Eye (tissue), 1 donor: ENCODE measurements at regions not wholly inside any gene's neighbourhood (a gene's known extent, or its start where the extent isn't known, plus 50 kb on each side); places are given as distances from the start of the nearest gene placed in this dataset.
"Not testable (repeated sequence)": the region's sequence is repeated elsewhere in the genome, so short reads cannot be mapped to it uniquely, and the experiment has no call there.

Source experiments
- DNase-seq: peaks from one replicate; pipeline ENCODE4 v3.0.0-alpha.2; 2015

DNA sequence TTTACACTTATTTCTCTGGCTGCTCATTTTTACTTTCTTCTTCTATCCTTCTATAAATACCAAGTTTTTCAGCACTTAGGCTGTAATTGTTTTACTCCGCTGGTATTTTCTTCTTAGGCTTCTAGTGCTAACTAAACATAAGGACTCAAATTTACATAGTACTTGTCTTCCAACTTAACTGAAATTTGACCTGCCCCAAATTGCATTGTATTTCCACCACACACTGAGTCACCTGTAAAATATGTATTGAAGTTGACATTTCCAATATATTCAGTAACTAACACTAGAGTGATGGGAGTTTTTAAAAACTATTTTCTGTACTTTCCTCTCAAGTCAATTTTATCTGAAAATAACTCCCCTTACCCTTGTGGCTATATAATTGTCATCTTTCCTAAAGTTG, 1794.1 kb upstream of the RAG2 start:
- no peak for DNase-seq

DNA sequence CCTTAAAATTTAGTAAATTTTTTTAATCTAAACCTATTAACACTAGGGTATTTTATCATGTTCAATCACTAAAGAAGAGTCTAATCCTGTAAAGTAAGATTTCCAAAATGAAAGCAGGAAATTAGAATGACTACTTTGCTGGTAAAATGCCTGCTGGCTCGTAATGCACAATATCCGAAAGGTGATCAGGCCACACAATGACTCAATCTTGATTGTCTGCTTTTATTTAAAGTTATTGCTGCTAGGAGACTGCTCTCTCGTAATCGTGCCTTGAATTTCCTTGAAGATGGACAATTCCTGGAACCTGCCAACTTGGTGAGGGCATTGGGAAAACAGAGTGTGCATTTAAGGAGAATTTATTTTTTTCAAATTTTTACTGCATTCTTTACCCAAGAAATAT, 1786.5 kb upstream of the RAG2 start:
- DNase-seq = no peak

DNA sequence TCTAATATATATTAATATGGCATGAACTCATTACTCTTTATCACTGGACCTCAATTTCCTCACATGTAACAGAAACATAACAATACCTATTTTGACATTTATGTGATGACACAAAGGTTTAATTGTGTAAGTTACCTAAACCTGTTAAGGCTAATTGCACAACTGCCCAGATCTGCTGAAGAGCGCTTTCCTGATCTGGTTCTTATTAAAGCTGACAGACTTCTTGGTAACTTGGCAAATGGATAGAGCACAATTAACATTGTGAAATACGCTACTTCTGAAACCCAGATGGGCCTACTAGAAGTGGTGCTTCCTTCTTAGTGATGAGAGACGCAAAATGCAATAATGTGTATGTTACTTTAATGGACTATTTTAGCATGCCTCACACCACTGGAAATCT, 1767.2 kb upstream of the RAG2 start:
- DNase-seq = no peak

DNA sequence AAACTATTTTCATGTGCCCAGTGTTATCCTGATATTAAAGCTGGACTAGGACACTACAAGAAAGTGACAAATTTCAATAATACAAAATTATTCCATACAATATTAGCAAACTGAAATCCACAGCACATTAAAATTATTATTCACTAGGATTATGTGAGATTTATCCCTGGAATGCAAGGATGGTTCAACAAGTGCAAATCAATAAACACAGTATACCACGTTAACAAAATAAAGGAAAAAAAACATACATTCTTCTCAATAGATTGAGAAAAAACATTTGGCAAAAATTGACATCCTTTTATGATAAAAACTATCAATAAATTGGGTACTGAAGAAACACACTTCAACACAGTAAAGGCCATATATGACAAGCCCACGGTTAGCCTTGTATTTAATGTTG, 1758.2 kb upstream of the RAG2 start:
- DNase-seq = peak; percentile 2

DNA sequence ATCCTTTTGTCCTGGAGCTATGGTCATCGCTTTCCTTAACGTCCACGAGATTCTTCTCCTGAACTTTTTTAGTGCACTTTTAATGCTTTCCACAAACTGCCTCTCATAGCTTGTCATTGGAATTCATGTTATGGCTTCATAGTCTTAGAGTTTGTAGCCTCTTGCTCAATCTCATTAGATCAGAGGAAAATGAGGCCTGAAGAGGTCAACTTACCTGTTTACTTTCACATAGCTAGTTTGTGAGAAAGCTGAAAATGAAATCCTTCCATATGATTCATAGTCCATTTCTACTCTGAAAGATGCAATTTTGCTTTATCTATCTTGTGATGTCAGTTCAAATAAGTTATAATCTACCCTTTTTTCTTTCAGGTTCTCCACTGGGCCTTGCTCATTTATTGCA, 1747.2 kb upstream of the RAG2 start:
- DNase-seq = no peak

DNA sequence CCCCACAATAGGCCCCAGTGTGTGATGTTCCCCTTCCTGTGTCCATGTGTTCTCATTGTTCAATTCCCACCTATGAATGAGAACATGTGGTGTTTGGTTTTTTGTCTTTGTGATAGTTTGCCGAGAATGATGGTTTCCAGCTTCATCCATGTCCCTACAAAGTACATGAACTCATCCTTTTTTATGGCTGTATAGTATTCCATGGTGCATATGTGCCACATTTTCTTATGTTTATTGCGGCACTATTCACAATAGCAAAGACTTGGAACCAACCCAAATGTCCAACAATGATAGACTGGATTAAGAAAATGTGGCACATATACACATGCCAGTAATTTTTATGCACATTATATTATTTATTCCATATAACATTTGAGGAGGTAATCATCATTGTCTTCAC, 1743.6 kb upstream of the RAG2 start:
- not testable (repeated sequence) for DNase-seq

DNA sequence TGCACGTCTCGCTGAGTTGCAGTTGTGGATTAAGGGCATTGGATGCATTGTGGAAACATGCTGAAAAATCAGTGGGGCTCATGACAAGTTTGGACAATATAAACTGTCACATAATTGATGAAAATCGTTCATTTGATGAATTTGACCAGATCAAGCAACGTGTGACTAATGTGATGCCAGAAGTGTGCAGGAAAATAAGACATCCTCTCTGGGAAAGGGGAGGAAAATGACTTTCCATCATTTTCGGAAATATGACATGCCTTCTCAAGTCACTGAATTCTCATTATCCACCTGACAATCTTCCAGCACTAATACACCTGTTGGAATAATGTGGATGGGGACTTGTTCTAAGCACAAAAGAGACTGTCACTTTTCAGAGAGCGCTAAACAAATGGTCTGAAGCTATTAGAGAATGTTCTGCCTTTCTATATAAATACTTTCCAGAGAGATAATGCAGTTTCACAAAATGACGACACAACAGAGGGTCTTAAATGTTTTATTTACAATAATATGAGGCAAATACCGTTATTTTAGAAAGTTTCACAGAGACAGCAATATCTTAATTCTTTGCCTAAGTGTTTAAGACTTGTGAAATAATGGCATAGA, 1741.9 kb upstream of the RAG2 start:
- DNase-seq = peak; percentile 1

DNA sequence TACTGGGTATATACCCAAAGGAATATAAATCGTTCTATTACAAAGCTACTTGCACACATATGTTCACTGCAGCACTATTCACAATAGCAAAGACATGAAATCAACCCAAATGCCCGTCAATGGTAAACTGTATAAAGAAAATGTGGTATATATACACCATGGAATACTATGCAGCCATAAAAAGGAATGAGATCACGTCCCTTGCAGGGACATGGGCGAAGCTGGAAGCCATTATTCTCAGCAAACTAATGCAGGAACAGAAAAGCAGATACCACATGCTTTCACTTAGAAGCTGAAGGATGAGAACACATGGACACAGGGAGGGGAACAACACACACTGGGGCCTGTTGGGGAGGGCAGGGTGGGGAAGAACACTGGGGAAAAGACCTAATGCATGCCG, 1740.0 kb upstream of the RAG2 start:
- DNase-seq = not testable (repeated sequence)

DNA sequence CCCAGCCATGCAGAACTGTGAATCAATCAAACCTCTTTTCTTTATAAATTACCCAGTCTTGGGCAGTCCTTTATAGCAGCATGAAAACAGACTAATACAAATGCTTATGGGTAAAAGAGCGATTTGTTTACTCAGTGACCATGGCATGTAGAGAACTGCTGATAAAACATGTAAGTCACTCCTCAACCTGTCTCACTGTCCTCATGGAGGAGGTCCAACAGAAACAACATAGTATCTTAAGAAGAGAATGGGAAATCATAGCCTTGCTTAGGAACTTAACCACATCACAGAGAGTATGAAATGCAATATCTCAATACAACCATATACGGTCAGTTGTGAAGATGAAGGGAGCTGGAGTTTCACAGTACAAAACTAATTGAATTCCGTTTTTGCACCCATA, 1734.0 kb upstream of the RAG2 start:
- no peak for DNase-seq

DNA sequence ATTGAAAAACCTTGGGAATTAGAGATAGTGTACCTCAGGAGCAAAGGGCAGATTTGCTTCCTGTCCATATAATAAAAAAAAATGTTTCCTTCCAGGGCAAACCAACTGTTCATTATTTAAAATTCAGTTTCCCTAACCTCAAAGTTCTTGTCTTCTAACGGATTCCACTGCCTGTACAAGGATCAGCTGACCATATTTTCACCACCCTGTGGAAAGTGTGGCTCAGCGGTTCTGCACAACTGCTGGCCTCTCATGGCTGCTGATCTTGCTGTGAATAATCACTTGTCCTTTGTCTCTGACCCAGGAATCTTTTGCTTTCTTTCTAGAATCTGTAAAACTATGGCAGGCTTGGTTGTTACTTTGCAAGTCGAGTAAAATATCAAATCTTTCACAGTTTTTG, 1732.5 kb upstream of the RAG2 start:
- no peak for DNase-seq

DNA sequence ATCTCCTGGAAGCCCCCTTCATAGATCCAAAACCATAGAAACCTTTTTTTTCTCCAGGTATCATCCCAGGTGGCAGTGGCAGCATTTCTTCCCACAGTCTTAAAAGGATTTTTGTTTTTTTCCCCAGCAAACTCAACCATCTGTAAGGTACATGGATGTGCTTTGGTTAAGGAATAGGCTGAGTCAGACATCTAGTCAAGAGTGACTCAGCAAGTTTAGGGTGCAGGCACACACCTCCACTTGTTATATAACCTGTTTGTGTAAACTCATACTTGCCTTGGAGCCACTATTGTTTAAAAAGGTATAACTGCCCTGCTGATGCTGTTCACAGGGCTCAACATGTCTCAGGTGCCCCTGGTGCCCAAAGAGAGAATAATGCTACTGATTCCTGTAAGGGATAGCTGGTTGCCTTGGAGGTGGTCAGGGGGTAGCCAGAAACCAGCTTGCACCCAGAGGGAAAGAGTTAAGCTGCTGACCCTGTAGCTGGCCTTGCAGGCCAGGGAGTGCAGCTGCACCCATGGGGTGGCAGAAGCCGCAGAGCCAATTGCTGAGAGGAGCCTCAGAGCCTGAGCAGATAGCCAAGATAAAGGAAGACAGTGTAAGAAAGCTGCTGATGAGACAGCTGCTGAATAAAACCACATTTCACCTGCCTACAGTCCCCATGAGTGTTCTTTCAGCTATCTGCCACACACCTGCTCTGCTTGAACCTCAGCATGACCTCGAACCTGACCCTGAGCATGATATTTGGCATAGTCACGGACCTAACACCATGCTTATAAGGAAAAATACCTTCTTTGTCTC, 1726.1 kb upstream of the RAG2 start:
- DNase-seq = no peak

DNA sequence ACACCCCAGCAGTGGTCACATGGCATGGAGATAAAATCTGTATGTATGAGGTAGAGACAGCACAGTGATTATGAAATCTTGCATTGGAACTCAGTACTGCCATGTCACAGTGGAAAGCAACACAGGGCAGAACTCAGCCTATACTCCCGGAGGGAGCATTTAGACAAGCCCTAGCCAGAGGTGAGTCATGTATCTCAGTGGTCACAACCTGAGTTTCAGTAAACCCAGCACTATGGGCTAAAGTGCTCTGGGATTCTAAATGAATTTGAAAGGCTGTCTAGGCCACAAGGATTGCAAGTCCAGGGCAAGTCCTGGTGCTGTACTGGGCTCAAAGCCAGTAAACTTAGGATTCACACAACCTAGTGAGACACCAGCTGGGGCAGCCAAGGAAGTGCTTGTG, 1717.1 kb upstream of the RAG2 start:
- no peak for DNase-seq

DNA sequence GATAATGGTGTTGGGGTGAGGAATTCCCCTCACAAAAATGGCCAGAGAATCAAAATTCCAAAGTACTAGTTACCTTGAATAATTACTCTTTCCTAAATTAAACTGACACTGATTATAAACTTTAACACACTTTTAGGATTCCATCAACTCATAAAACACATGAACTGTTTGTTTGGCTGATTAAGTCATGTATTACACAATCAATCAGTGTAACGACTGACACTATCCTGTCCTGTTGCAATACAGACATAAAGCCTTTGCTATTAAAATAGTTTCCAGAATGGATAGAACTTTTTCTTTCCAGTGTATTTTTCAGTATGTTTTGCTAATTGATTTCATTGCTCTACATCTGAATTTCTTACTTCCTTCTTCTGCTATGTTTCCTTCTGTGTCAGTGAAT, 1709.4 kb upstream of the RAG2 start:
- DNase-seq = no peak

DNA sequence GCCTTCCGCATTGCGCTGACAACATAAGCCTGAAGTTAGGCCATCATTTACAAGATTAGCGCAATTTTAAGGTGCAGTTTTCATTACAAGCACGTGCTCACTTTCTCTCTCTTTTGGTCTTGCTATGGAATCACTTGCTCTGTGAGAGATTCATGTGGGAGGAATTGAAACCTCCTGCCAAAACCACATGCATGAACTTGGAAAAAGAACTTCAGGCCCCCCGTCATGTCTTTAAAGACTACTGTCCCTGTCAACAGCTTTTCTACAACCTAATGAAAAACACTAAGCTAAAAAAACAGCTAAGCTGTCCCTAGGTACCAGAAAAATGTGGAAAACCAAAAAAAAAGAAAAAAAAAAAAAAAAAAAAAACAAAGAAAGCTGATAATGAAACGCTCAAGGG, 1707.6 kb upstream of the RAG2 start:
- DNase-seq = peak; percentile 14

DNA sequence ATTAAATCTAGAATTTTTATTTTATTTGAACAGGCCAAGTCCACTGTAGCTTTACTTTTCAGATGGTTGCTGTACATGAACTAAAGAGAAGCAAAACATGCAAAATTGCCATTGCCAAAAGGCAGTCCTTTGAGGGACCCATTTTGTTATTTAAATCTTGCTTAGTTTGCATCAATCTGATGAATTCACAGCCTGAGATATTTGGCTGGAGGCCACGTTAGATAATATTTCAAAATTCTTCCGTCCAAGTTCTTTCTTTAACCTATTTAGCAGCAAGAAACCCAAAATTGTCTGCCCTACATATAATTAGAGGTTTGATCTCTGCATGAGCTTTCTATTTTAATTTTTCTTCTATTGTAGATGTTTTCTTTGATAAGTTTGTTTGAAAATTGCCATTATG, 1706.9 kb upstream of the RAG2 start:
- peak; percentile 6 for DNase-seq

DNA sequence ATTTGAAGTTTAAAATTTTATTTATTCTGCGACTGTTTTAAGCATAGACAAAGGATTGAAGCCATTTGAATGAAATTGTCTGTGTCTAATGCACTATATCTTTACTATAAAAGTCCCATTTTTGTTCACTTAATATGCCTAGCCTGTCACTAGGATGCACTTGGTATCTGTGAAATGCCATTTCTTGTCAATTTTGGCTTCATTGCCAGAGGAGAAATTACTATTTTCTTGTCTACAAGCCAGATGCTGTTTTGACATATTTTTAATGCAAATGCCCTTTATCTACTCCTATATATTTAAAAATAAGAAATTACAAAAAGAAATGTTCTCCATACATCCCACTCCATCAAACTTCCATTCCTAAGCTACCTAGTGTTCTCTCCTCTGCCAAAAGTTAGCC, 1704.5 kb upstream of the RAG2 start:
- DNase-seq = no peak

DNA sequence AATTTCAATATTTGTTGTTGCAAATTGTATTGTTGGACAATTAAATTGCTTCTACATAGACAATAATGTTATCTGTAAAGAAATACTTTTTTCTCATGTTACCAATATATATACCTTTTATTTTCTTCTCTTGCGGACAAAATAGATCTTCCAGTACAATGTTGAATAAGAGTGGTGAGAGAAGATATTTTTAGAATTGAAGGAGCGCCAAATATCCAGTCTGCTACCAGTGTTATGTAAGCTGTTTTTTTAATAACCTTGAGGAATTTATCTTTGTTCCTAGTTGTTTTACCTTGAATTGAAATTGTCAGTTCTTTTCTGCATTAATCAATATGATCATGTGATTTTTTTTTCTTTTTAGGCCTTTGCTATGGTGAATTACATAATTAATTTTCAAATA, 1702.5 kb upstream of the RAG2 start:
- no peak for DNase-seq

DNA sequence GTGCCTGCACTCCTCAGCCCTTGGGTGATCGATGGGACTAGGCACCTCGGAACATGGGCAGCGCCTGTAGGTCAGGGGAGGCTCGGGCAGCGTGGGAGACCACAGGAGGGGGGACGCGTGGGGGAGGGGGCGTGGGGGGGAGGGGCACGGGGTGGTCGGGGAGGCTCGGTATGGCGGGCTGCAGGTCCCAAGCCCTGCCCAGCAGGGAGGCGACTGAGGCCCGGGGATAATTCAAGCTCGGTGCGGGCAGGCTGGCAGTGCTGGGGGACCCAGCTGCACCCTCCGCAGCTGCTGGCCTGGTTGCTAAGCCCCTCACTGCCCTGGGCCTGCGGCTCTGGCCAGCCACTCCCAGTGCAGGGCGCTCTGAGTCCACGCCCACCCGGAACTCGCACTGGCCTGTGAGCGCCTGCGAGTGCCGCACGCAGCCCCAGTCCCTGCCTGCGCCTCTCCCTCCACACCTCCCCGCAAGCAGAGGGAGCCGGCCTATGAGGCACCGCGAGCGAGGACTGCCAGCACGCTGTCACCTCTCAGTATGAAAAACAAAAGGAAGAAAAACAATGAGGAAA, 1698.3 kb upstream of the RAG2 start:
- DNase-seq = no peak

DNA sequence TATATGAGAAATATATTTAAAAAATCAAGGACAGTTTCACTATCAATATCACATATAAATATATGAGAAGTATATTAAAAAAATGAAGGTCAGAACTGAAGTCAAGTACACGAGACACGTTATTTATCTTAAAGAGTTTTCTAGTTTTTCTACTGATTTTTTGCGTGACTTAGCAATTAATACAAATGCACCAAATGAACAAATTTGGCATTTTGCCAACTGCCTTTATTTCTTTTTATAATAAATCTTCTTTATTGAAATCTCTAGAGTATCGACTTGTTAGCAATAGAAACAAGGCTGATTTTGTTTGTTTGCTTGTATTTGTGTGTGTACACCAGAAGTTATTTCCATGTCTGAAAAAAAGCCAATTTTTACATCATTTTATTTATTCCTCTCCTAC, 1684.7 kb upstream of the RAG2 start:
- no peak for DNase-seq

DNA sequence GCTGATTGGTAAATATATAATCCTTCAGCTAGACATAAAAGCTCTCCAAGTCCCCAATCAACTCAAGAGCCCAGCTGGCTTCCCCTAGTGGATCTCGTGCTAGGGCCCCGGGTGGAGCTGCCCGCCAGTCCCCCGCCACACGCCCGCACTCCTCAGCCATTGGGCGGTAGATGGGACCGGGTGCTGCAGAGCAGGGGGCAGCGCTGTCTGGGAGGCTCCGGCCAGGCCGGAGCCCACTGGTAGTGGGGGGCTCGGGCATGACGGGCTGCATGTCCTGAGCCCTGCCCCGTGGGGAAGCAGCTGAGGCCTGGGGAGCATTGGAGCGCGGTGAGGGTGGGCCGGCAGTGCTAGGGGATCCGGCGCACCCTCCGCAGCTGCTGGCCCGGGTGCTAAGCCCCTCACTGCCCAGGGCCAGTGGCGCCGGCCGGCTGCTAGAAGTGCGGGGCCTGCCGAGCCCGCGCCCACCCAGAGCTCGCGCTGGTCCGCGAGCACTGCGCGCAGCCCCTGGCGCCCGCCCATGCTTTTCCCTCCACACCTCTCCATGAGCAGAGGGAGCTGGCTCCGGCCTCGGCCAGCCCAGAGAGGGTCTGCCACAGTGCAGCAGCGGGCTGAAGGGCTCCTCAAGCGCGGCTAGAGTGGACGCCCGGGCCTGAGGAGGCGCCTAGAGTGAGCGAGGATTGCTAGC, 1680.6 kb upstream of the RAG2 start:
- no peak for DNase-seq

DNA sequence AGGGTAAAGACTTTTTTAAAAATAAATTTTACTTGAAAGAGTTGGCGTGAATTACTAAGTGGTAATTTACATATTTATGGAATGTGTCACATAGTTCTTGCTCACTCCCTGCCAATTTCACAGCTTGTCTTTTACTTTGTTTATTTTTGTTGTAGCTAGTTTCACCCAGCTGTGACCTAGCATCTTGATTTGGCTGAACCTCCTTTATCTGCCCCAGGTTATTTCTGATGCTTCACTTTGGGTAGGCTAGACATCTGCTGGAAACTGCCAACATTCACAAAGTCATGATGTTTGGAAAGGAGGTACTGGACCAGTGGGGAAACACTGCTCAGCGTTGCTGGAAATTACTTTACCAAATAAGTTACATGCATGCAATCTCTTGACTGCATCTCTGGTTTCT, 1676.0 kb upstream of the RAG2 start:
- no peak for DNase-seq

DNA sequence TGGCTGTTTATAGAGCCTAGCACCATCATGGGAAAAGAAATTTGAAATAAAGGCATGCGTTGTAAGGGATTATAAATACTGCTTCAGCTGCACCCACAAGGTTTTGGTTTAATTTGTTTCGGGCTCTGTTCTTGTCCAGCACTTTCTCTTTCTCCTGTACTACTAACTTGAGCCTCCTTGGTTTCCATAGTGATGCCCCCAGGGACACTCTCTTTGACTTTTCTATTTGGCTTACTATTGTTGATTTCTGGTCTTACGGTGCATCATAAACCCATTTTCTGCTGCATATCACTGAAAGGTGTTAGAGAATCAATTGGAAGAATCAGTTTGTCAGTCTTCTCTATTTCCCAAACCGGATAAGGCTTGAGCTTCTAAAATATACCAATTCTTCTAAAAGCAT, 1674.3 kb upstream of the RAG2 start:
- DNase-seq = peak; percentile 19

DNA sequence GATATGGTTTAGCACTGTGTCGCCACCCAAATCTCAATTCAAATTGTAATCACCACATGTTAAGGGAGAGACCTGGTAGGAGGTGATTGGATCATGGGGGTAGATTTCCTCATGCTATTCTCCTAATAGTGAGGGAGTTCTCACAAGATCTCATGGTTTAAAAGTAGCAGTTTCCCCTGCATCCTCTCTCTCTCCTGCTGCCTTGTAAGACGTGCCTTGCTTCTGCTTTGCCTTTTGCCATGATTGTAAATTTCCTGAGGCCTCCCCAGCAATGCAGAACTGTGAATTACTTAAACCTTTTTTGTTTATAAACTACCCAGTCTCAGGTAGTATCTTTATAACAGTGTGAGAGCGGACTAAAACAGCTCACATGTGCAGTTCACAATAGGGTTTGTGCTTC, 1668.7 kb upstream of the RAG2 start:
- no peak for DNase-seq

DNA sequence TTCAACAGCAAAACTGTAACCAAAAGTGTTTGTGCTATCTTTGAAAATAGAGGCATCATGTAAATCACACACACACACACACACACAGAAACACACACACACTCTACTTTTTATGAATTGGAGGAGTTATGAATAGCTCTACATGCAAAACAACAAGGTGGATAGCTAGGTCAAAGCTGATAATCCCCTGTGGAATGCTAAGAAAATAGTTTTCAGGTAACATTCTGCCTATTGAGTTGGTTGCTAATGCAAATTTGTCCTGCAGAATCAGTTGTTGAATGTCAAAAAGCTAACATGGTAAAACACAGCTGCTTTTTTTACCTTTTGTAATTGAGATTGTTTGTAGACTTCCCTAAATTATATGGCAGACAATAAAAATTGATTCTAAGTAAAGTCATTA, 1658.4 kb upstream of the RAG2 start:
- DNase-seq = no peak
